A673 (cell line): ENCODE measurements at regions not wholly inside any gene's neighbourhood (a gene's known extent, or its start where the extent isn't known, plus 50 kb on each side); places are given as distances from the start of the nearest gene placed in this dataset.
A peak's percentile ranks its signal among the peaks of the same experiment; 100 is the strongest.

Experiments used
- BruUV-seq: library from RNA; stranded (reverse); fragments of 400-500 nt; replicated peaks from 2 replicates; lab custom pipeline; 2021; lab: Mats Ljungman, UMichigan
- CTCF ChIA-PET: fragments of 300-600 bp; sonication (Branson Sonifier 250); formaldehyde crosslinking; loops from one replicate; lab custom pipeline; 2022; ENCODE audit warnings: antibody characterized with exemption; lab: Charles Lee
- POLR2A ChIA-PET: fragments of 300-600 bp; sonication (Branson Sonifier 250); formaldehyde crosslinking; loops from one replicate; lab custom pipeline; 2022; ENCODE audit warnings: antibody characterized with exemption; ENCODE audit not compliant: low non-redundant PET; lab: Charles Lee
- DNase-seq: peaks from one replicate; pipeline ENCODE4 v3.0.0-alpha.2; 2015; ENCODE audit warnings: low spot score
- H3K27ac ChIP-seq: fragments of 200-600 bp; sonication (generic); 2 replicates; pipeline ENCODE4 v1.5.1; 2016; ENCODE audit warnings: mixed run types, low read depth, mild to moderate bottlenecking, mixed read lengths, antibody characterized with exemption, low read length; ENCODE audit not compliant: poor library complexity, severe bottlenecking
- H3K27me3 ChIP-seq: fragments of 200-600 bp; sonication (generic); replicated peaks from 2 replicates; pipeline ENCODE4 v1.6.1; 2017; ENCODE audit warnings: mixed run types, low read depth, mild to moderate bottlenecking, mixed read lengths, antibody characterized with exemption, low read length; ENCODE audit not compliant: insufficient read depth, poor library complexity
- H3K36me3 ChIP-seq: fragments of 200-600 bp; sonication (generic); 2 replicates; pipeline ENCODE4 v1.6.1; 2016; ENCODE audit warnings: mixed run types, mild to moderate bottlenecking, mixed read lengths, antibody characterized with exemption, low read length; ENCODE audit not compliant: insufficient read depth, poor library complexity, severe bottlenecking
- H3K4me1 ChIP-seq: fragments of 200-600 bp; sonication (generic); 2 replicates; pipeline ENCODE4 v1.6.1; 2017; ENCODE audit warnings: mixed run types, mild to moderate bottlenecking, mixed read lengths, antibody characterized with exemption, low read length; ENCODE audit not compliant: insufficient read depth, poor library complexity, severe bottlenecking
- H3K4me3 ChIP-seq: fragments of 200-600 bp; sonication (generic); 2 replicates; pipeline ENCODE4 v1.5.1; 2016; ENCODE audit warnings: low read depth, mixed run types, mild to moderate bottlenecking, mixed read lengths, low read length; ENCODE audit not compliant: poor library complexity, severe bottlenecking
- H3K9me3 ChIP-seq: fragments of 200-600 bp; sonication (generic); 2 replicates; pipeline ENCODE4 v1.6.1; 2016; ENCODE audit warnings: mixed run types, low read depth, mild to moderate bottlenecking, mixed read lengths, antibody characterized with exemption, low read length; ENCODE audit not compliant: poor library complexity, severe bottlenecking
- EZH2 ChIP-seq: fragments of 200-600 bp; sonication (generic); IDR thresholded peaks from 2 replicates; pipeline ENCODE4 v1.6.1; 2017; ENCODE audit warnings: borderline replicate concordance, low read depth, mild to moderate bottlenecking, mixed read lengths, antibody characterized with exemption, low read length; ENCODE audit not compliant: poor library complexity, severe bottlenecking
- intact Hi-C: fragments of 100-400 bp; cut with micrococcal nuclease; formaldehyde crosslinking; loops from one replicate; pipeline ENCODE4 v1.10.0; 2022; ENCODE audit not compliant: unreplicated experiment
- TF ChIP-seq, protein P1 (sequence below): fragments of 300-800, 200-600 bp; sonication (generic); conservative IDR thresholded peaks from 2 replicates; pipeline ENCODE4 v1.5.1; 2017; ENCODE audit warnings: low read depth, mild to moderate bottlenecking, antibody characterized with exemption, low read length, moderate library complexity, mixed read lengths

DNA sequence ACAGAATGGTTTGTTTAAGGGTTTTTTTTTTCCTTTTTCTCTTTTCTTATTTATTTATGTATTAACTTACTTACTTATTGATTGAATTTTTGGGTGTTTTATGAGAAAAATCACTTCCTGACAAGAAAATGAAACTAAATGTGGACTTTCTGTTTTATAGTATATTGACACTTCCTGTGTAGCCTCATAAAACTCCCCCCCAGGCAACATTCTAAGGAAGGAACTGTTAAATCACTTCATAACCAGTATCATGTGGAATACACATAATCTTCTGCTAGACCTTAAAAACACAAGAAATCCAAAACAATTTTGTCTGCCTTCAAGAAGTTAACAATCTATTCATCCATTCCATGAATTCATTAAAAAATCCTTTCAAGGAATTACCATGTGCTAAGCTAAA lies 164.1 kb upstream of the TOM1L1 start:
- Histone ChIP-seq H3K4me3 (no peak overlapping the region), H3K27ac (no peak overlapping the region), H3K36me3 (no peaks in the 10 kb centered on the region), H3K4me1 (no peaks in the 10 kb centered on the region), H3K27me3 (no peaks in the 10 kb centered on the region), H3K9me3 (no peaks in the 10 kb centered on the region)
- peak; percentile 48 for DNase-seq
- TF ChIP-seq, protein P1, sequence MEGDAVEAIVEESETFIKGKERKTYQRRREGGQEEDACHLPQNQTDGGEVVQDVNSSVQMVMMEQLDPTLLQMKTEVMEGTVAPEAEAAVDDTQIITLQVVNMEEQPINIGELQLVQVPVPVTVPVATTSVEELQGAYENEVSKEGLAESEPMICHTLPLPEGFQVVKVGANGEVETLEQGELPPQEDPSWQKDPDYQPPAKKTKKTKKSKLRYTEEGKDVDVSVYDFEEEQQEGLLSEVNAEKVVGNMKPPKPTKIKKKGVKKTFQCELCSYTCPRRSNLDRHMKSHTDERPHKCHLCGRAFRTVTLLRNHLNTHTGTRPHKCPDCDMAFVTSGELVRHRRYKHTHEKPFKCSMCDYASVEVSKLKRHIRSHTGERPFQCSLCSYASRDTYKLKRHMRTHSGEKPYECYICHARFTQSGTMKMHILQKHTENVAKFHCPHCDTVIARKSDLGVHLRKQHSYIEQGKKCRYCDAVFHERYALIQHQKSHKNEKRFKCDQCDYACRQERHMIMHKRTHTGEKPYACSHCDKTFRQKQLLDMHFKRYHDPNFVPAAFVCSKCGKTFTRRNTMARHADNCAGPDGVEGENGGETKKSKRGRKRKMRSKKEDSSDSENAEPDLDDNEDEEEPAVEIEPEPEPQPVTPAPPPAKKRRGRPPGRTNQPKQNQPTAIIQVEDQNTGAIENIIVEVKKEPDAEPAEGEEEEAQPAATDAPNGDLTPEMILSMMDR: no peak
- TF ChIP-seq EZH2: no peak
- intact Hi-C loops: no loop called here
- ChIA-PET POLR2A (no interaction called here), CTCF (no interaction called here)
- BruUV-seq: no TSS peak

- Histone ChIP-seq H3K27ac (no peak overlapping the region), H3K9me3 (no peaks in the 10 kb centered on the region), H3K27me3 (no peaks in the 10 kb centered on the region), H3K4me1 (no peaks in the 10 kb centered on the region), H3K36me3 (no peaks in the 10 kb centered on the region), H3K4me3 (no peak overlapping the region)
- BruUV-seq: no TSS peak
- POLR2A ChIA-PET: no interaction called here
- intact Hi-C loops: no loop called here
- no peak for DNase-seq
- no peak for TF ChIP-seq EZH2
- TF ChIP-seq, protein P1: no peak
- CTCF ChIA-PET: no interaction called here
Observed at GRCh38 chr17:54738496-54738895, 162.2 kb upstream of the TOM1L1 start.

DNA sequence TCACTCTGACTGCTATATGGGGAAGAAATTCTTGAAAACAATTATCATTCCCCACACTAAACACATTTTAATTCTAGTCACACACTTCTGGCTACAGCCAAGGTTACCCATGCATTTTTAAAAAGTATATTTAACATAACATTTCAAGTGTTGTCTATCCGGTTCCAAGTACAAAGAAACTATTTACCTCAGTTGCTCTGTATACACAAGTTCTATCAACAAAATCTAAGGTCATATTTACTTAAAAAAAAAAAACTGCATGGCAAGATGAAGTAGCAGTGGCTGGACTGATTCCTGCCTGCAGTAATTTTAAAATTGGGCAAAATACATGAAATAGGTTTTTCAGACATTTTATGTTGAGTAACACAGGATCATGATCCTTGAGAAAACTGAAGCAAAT lies 155.9 kb upstream of the TOM1L1 start:
- Histone ChIP-seq H3K4me3 (no peak overlapping the region), H3K9me3 (no peaks in the 10 kb centered on the region), H3K36me3 (no peaks in the 10 kb centered on the region), H3K27ac (no peak overlapping the region), H3K4me1 (no peaks in the 10 kb centered on the region), H3K27me3 (no peaks in the 10 kb centered on the region)
- BruUV-seq: no TSS peak
- POLR2A ChIA-PET: no interaction called here
- intact Hi-C loops: no loop called here
- no peak for DNase-seq
- TF ChIP-seq, protein P1: no peak
- TF ChIP-seq EZH2: no peak
- CTCF ChIA-PET: no interaction called here
